ENCODE measurements at regions not wholly inside any gene's neighbourhood (a gene's known extent, or its start where the extent isn't known, plus 50 kb on each side); places are given as distances from the start of the nearest gene placed in this dataset.

DNA sequence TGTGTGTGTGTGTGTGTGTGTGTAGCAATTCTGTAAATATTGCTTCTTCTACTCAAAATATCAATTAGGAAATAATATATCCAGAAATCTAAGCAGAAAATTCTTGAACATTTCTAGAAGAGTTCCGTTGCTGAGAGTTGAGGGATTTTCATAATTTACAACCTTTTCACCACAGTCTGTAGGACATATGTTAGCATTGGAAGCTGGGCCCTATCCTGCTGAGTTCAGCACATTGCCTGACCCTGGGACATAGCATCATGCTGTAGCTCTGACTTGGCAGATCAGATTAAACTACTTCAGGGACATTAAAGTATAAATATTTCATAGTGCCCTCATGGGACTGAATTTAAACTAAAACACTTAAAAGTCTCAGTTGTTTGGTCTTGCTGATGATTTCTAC lies 129.2 kb upstream of the KCNH7 start:
- Histone ChIP-seq H3K4me1 (ENCODE audit: insufficient read depth, insufficient read length) (no peaks in the 10 kb centered on the region), H3K36me3 (ENCODE audit: insufficient read depth, insufficient read length, low read length) (no peaks in the 10 kb centered on the region), H3K4me3 (ENCODE audit: insufficient read length, low read depth) (no peak overlapping the region), H3K27me3 (ENCODE audit: insufficient read depth, insufficient read length) (no peaks in the 10 kb centered on the region), H3K9me3 (ENCODE audit: insufficient read depth, low read length) (no peaks in the 10 kb centered on the region), H3K9ac (ENCODE audit: insufficient read length, low read depth) (no peak overlapping the region)
- no peak for DNase-seq (ENCODE audit: low read depth, low spot score)
- TF ChIP-seq YY1 (IDR thresholded peaks at IDR 0.05; ENCODE audit: insufficient read depth, insufficient read length) (no peak), SUZ12 (IDR thresholded peaks at IDR 0.05; ENCODE audit: extremely low read depth, insufficient read depth, insufficient read length) (no peak), ZNF274 (IDR thresholded peaks at IDR 0.05; ENCODE audit: low read depth, low read length) (no peak)

DNA sequence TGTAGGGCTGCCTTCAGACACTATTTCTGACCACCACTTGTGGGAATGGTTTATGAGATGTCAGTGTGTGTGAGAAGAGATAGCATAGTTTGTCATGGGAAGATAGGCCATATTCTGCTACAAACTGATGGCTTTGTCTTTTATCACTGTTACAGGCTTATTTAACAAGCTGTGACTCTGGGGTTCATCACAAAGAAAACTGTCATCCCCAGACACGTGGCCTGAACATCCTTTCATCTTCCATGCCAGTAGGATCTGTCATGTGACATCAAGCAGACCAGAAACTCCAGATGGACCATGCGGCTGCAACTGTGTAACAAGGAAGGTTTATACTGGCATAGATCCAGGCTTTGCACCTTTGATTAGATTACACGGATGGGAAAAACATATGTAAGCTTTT lies 128.6 kb upstream of the KCNH7 start:
- Histone ChIP-seq H3K9me3 (ENCODE audit: insufficient read depth, low read length) (no peaks in the 10 kb centered on the region), H3K4me3 (ENCODE audit: insufficient read length, low read depth) (no peak overlapping the region), H3K9ac (ENCODE audit: insufficient read length, low read depth) (no peak overlapping the region), H3K4me1 (ENCODE audit: insufficient read depth, insufficient read length) (no peaks in the 10 kb centered on the region), H3K27me3 (ENCODE audit: insufficient read depth, insufficient read length) (no peaks in the 10 kb centered on the region), H3K36me3 (ENCODE audit: insufficient read depth, insufficient read length, low read length) (no peaks in the 10 kb centered on the region)
- no peak for DNase-seq (ENCODE audit: low read depth, low spot score)
- TF ChIP-seq SUZ12 (IDR thresholded peaks at IDR 0.05; ENCODE audit: extremely low read depth, insufficient read depth, insufficient read length) (no peak), ZNF274 (IDR thresholded peaks at IDR 0.05; ENCODE audit: low read depth, low read length) (no peak), YY1 (IDR thresholded peaks at IDR 0.05; ENCODE audit: insufficient read depth, insufficient read length) (no peak)

DNA sequence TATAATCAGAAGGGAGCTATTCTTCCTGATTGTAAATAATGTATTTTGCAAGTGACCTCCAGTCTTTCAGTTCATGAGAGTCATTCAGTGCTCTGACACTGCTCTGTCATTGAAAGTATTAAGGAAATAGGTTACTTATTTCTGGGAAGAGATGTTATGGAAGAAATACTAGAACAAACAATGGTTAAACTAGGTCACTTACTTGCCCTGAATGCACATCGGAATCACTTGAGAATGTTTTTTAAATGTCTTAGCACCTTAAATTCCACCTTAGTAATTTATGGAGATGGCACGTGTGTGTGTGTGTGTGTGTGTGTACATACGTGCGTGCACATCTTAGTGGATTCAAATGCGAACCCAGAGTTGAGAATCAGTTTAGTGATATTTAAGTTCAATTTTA lies 126.6 kb upstream of the KCNH7 start:
- Histone ChIP-seq H3K9ac (ENCODE audit: insufficient read length, low read depth) (no peak overlapping the region), H3K27me3 (ENCODE audit: insufficient read depth, insufficient read length) (no peaks in the 10 kb centered on the region), H3K4me1 (ENCODE audit: insufficient read depth, insufficient read length) (no peaks in the 10 kb centered on the region), H3K36me3 (ENCODE audit: insufficient read depth, insufficient read length, low read length) (no peaks in the 10 kb centered on the region), H3K4me3 (ENCODE audit: insufficient read length, low read depth) (no peak overlapping the region), H3K9me3 (ENCODE audit: insufficient read depth, low read length) (no peaks in the 10 kb centered on the region)
- no peak for TF ChIP-seq YY1 (IDR thresholded peaks at IDR 0.05; ENCODE audit: insufficient read depth, insufficient read length)
- no peak for TF ChIP-seq ZNF274 (IDR thresholded peaks at IDR 0.05; ENCODE audit: low read depth, low read length)
- TF ChIP-seq SUZ12 (IDR thresholded peaks at IDR 0.05; ENCODE audit: extremely low read depth, insufficient read depth, insufficient read length), result no peak
- DNase-seq (ENCODE audit: low read depth, low spot score), result no peak

DNA sequence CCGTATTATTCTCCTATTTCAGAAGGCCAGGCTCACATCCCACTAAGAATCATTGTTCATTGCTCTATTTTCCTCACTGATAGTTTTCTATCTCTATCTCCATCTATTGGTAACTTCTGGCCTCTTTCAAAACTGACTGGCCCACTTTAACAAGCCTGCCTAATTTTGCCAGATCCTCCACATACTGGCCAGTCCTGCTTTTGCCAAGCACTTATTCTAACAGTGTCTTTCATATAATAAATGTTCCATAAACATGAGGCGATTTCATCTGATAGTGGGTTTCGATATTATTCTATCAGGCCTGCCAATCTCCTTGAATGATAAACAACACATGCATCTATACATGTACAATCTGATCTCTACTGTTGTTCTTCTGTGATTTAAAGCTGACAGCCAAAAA lies 125.9 kb upstream of the KCNH7 start:
- TF ChIP-seq SUZ12 (IDR thresholded peaks at IDR 0.05; ENCODE audit: extremely low read depth, insufficient read depth, insufficient read length) (no peak), YY1 (IDR thresholded peaks at IDR 0.05; ENCODE audit: insufficient read depth, insufficient read length) (no peak), ZNF274 (IDR thresholded peaks at IDR 0.05; ENCODE audit: low read depth, low read length) (no peak)
- no peaks in the 10 kb centered on the region for H3K27me3 ChIP-seq (ENCODE audit: insufficient read depth, insufficient read length)
- no peaks in the 10 kb centered on the region for H3K36me3 ChIP-seq (ENCODE audit: insufficient read depth, insufficient read length, low read length)
- H3K9me3 ChIP-seq (ENCODE audit: insufficient read depth, low read length), result no peaks in the 10 kb centered on the region
- H3K9ac ChIP-seq (ENCODE audit: insufficient read length, low read depth), result no peak overlapping the region
- no peak for DNase-seq (ENCODE audit: low read depth, low spot score)
- H3K4me3 ChIP-seq (ENCODE audit: insufficient read length, low read depth), result no peak overlapping the region
- no peaks in the 10 kb centered on the region for H3K4me1 ChIP-seq (ENCODE audit: insufficient read depth, insufficient read length)

DNA sequence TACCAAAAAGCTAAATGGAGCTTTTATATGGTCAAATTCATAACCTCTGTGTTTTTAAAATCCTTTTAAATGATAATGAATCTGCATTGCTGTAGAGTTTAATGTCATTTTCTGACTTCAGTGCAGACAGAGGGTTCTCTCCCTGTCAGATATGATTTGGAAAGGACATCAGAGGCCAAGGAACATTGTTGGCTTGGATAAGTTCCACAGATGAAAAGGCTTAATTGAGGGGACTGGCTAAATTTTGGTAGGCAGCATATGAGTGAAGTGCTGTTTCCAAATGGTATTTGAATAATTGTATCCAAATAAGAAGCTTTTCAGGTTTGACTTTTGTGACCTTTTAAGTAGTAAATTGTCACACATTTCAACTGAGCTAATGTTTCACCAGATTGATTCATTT lies 124.6 kb upstream of the KCNH7 start:
- DNase-seq (ENCODE audit: low read depth, low spot score), result no peak
- TF ChIP-seq YY1 (IDR thresholded peaks at IDR 0.05; ENCODE audit: insufficient read depth, insufficient read length) (no peak), ZNF274 (IDR thresholded peaks at IDR 0.05; ENCODE audit: low read depth, low read length) (no peak), SUZ12 (IDR thresholded peaks at IDR 0.05; ENCODE audit: extremely low read depth, insufficient read depth, insufficient read length) (no peak)
- H3K27me3 ChIP-seq (ENCODE audit: insufficient read depth, insufficient read length), result no peaks in the 10 kb centered on the region
- H3K9ac ChIP-seq (ENCODE audit: insufficient read length, low read depth), result no peak overlapping the region
- H3K4me1 ChIP-seq (ENCODE audit: insufficient read depth, insufficient read length), result no peaks in the 10 kb centered on the region
- no peaks in the 10 kb centered on the region for H3K9me3 ChIP-seq (ENCODE audit: insufficient read depth, low read length)
- no peaks in the 10 kb centered on the region for H3K36me3 ChIP-seq (ENCODE audit: insufficient read depth, insufficient read length, low read length)
- no peak overlapping the region for H3K4me3 ChIP-seq (ENCODE audit: insufficient read length, low read depth)

DNA sequence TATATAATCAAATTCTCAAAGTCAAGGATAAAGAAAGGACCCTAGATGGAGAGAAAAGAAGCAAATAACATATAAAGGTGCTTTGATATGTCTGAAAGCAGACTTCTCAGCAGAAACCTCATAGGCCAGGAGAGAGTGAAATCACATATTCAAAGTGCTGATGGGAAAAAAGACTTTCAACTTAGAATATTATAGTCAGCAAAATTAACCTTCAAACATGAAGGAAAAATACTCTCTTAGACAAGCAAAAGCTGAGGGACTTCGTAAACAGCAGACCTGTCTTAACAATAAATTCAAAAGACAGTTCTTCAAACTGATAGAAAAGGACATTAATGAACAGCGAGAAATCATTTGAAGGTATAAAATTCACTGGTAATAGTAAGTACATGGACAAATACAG lies 107.2 kb upstream of the KCNH7 start:
- no peak overlapping the region for H3K4me3 ChIP-seq (ENCODE audit: insufficient read length, low read depth)
- TF ChIP-seq SUZ12 (IDR thresholded peaks at IDR 0.05; ENCODE audit: extremely low read depth, insufficient read depth, insufficient read length), result no peak
- no peak for TF ChIP-seq ZNF274 (IDR thresholded peaks at IDR 0.05; ENCODE audit: low read depth, low read length)
- no peak for TF ChIP-seq YY1 (IDR thresholded peaks at IDR 0.05; ENCODE audit: insufficient read depth, insufficient read length)
- no peaks in the 10 kb centered on the region for H3K4me1 ChIP-seq (ENCODE audit: insufficient read depth, insufficient read length)
- no peak for DNase-seq (ENCODE audit: low read depth, low spot score)
- no peaks in the 10 kb centered on the region; the same call in 1 of the 2 replicates for H3K9me3 ChIP-seq (ENCODE audit: insufficient read depth, low read length)
- H3K27me3 ChIP-seq (ENCODE audit: insufficient read depth, insufficient read length), result no peaks in the 10 kb centered on the region
- no peak overlapping the region for H3K9ac ChIP-seq (ENCODE audit: insufficient read length, low read depth)
- H3K36me3 ChIP-seq (ENCODE audit: insufficient read depth, insufficient read length, low read length), result no peaks in the 10 kb centered on the region

DNA sequence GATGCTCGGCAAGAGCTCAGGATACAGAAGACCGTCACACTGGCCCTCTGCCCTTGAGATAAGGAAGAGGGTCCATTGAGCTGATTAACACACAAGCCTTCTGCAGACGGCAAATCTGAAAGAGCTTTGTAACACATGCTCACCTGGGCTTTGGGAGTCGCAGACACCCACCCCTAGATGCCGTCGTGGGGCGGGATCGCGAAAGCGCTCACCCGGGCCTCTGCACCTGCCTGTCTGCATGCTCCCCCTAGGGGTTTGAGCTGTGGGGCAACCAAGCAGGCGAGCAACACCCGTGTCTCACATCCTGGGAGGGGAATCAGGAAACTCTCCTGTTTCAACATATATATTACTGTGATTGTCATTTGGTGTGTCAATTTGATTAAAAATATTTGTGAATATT lies 99.8 kb upstream of the KCNH7 start:
- TF ChIP-seq SUZ12 (IDR thresholded peaks at IDR 0.05; ENCODE audit: extremely low read depth, insufficient read depth, insufficient read length), result no peak
- no peak for TF ChIP-seq ZNF274 (IDR thresholded peaks at IDR 0.05; ENCODE audit: low read depth, low read length)
- TF ChIP-seq YY1 (IDR thresholded peaks at IDR 0.05; ENCODE audit: insufficient read depth, insufficient read length), result no peak
- Histone ChIP-seq H3K27me3 (ENCODE audit: insufficient read depth, insufficient read length) (no peaks in the 10 kb centered on the region), H3K9me3 (ENCODE audit: insufficient read depth, low read length) (no peaks in the 10 kb centered on the region; the same call in none of the 2 replicates), H3K36me3 (ENCODE audit: insufficient read depth, insufficient read length, low read length) (no peaks in the 10 kb centered on the region), H3K4me3 (ENCODE audit: insufficient read length, low read depth) (no peak overlapping the region), H3K4me1 (ENCODE audit: insufficient read depth, insufficient read length) (no peaks in the 10 kb centered on the region), H3K9ac (ENCODE audit: insufficient read length, low read depth) (no peak overlapping the region)
- no peak for DNase-seq (ENCODE audit: low read depth, low spot score)

DNA sequence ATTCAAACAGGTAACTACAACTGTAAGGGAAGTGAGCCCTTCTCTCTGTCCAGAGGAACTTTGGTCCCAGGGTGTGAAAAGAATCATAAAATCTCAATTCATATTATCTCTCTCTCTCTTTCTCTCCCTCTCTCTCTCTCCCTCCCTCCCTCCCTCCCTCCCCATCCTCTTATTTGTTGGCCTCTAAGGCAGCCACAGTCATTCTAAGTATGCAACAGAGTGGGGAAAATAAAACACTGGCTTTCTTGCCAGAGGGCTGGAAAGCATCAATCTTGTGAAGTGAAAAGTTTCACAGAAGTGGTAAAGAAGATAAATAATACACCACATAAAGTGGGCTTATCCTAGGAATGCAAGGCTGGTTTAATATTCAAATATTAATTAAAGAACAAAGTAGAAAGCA lies 95.6 kb upstream of the KCNH7 start:
- Histone ChIP-seq H3K4me3 (ENCODE audit: insufficient read length, low read depth) (no peak overlapping the region), H3K9ac (ENCODE audit: insufficient read length, low read depth) (no peak overlapping the region), H3K9me3 (ENCODE audit: insufficient read depth, low read length) (no peaks in the 10 kb centered on the region; the same call in 1 of the 2 replicates), H3K36me3 (ENCODE audit: insufficient read depth, insufficient read length, low read length) (no peaks in the 10 kb centered on the region), H3K27me3 (ENCODE audit: insufficient read depth, insufficient read length) (no peaks in the 10 kb centered on the region), H3K4me1 (ENCODE audit: insufficient read depth, insufficient read length) (no peaks in the 10 kb centered on the region)
- DNase-seq (ENCODE audit: low read depth, low spot score), result no peak
- TF ChIP-seq SUZ12 (IDR thresholded peaks at IDR 0.05; ENCODE audit: extremely low read depth, insufficient read depth, insufficient read length), result no peak
- no peak for TF ChIP-seq ZNF274 (IDR thresholded peaks at IDR 0.05; ENCODE audit: low read depth, low read length)
- TF ChIP-seq YY1 (IDR thresholded peaks at IDR 0.05; ENCODE audit: insufficient read depth, insufficient read length), result no peak
